Kidney epithelial cell (primary cell): ENCODE measurements at regions not wholly inside any gene's neighbourhood (a gene's known extent, or its start where the extent isn't known, plus 50 kb on each side); places are given as distances from the start of the nearest gene placed in this dataset.

ENCODE experiments used
- DNase-seq: peaks from one replicate; pipeline ENCODE4 v3.0.0-alpha.2; 2010; ENCODE audit warnings: low read depth
- H3K27me3 ChIP-seq: 2 replicates; pipeline ENCODE4 v1.6.0; 2011; ENCODE audit warnings: low read length; ENCODE audit not compliant: control insufficient read depth, insufficient read depth
- H3K36me3 ChIP-seq: 2 replicates; pipeline ENCODE4 v1.5.1; 2011; ENCODE audit warnings: low read length; ENCODE audit not compliant: control insufficient read depth, insufficient read depth
- H3K4me3 ChIP-seq: 2 replicates; pipeline ENCODE4 v1.5.1; 2011; ENCODE audit warnings: low read depth, mild to moderate bottlenecking, control low read depth, low read length
- TF ChIP-seq, protein P1 (sequence below): IDR thresholded peaks from 2 replicates; pipeline ENCODE4 v1.5.1; 2011; ENCODE audit warnings: mild to moderate bottlenecking, moderate library complexity, low read length, control low read depth, inconsistent platforms; ENCODE audit not compliant: insufficient read depth, poor library complexity, severe bottlenecking

DNA sequence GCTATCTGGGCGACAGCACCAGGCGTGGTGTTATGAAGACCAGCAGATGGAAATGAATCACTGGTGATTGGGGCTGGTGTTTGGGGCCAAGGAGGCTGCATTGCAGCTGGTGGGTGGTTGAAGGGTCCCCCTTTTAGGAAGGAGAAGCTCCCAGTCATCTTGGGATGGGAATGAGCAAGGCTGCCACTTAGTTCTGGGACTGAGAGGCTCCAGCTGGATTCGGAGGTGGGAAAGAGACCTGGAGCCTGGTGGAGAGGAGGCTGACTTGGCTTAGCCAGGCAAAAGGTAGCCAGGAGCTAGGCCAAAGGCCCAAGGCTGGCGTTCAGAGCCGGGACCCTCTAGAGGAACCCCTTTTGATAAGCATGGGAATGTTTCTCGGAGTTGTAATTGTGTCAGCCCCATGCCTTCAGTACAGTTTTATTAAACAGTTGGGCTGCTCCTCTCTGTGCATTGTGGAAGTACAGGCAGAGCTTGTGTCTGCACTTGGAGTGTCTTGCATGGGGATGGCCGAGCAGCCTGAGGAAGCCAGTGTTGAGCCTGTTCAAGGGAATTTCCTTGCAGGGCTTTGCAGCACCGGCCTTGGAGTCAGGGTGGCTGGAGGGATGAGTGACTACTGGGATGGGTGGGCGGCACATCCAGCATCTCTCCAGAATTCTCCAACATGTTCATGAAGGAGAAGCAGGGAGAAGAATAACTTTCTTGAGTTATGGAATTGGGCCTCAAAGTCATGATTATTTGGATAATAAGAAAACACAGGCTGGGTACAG lies 234.9 kb downstream of the BAMBI start:
- TF ChIP-seq, protein P1, sequence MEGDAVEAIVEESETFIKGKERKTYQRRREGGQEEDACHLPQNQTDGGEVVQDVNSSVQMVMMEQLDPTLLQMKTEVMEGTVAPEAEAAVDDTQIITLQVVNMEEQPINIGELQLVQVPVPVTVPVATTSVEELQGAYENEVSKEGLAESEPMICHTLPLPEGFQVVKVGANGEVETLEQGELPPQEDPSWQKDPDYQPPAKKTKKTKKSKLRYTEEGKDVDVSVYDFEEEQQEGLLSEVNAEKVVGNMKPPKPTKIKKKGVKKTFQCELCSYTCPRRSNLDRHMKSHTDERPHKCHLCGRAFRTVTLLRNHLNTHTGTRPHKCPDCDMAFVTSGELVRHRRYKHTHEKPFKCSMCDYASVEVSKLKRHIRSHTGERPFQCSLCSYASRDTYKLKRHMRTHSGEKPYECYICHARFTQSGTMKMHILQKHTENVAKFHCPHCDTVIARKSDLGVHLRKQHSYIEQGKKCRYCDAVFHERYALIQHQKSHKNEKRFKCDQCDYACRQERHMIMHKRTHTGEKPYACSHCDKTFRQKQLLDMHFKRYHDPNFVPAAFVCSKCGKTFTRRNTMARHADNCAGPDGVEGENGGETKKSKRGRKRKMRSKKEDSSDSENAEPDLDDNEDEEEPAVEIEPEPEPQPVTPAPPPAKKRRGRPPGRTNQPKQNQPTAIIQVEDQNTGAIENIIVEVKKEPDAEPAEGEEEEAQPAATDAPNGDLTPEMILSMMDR, result no peak
- no peak for DNase-seq
- no peaks in the 10 kb centered on the region for H3K27me3 ChIP-seq
- H3K36me3 ChIP-seq, result no peaks in the 10 kb centered on the region
- no peak overlapping the region for H3K4me3 ChIP-seq

DNA sequence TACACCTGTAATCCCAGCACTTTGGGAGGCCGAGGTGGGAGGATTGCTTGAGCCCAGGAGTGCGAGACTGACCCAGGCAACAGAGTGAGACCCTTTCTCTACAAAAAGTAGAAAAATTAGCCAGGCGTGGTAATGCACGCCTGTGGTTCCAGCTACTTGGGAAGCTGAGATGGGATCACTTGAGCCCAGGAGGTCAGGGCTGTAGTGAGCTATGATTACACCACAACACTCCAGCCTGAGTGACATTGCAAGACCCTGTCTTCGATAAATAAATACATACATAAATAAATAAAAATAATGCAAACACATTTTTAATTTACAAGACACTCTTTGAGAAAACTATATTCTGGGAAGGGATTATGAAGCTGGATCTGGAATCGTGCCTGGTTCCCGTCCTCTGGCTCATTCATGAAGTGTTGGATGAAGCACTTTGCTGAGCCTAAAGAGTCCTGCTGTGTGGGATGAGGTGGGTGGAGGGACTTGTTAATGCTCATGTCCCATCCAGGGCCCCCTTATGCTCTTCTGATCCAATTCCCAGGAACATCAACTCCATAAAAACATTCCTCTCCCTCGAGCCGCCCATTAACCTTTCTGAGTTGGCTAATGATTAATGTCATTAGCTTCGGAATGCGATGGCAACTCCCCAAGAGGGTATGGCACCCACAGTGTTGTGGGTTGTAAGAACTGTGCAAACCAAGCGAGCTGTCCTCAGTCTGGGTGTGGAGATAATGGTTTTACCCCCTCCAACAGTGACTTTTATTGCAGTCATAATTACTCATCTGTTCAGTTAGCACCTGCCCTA lies 236.3 kb downstream of the BAMBI start:
- Histone ChIP-seq H3K36me3 (no peaks in the 10 kb centered on the region), H3K4me3 (no peak overlapping the region), H3K27me3 (no peaks in the 10 kb centered on the region)
- DNase-seq, result peak; percentile 84
- TF ChIP-seq, protein P1, result no peak

DNA sequence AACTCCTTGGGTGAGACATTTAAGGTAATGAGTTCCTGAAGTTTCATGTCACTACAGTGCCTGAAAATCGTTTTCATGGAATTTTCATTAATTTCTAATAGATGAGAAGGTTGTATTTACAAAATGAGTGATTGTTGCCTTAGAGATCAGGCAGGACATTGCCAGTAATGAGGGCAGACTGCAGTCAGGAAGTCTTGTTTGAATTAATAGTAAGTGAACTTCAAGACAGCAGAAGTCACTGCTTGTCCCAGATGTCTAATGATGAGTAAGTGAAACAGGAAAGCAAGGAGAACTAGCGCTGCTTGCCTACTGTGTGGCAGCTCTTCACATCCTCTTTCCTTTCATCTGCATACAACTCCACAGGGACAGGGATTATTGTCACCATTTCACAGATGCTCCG lies 237.4 kb downstream of the BAMBI start:
- DNase-seq, result no peak
- TF ChIP-seq, protein P1, result no peak
- Histone ChIP-seq H3K27me3 (no peaks in the 10 kb centered on the region), H3K36me3 (no peaks in the 10 kb centered on the region), H3K4me3 (no peak overlapping the region)

DNA sequence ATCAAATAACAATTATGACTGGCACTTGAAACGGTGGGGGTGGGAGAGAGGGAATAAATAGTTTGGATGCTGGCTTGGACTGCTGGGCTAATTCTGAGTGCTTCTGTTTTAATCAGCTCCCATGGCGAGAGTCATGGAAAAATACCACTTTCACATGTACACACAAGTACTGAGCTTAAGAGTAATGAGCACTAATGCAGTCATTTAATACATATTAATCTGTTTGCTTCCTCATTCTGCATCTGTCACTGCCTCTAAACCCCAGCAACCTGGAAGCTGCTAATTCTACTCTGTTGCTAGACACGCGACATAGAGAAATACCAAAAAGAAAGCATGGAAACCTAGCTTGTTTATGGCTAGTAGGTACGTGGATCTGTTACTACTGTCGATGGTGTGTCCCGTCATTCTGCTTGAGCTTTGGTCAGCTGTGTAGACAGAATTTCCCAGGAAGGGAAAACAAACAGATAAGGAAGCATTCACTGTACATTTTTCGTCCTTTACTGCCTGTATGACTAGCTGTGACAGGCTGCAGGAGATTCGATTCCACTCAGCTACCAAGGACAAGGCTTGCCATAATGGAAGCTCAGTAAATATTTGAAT lies 238.8 kb downstream of the BAMBI start:
- no peak overlapping the region for H3K4me3 ChIP-seq
- no peaks in the 10 kb centered on the region for H3K27me3 ChIP-seq
- no peak for DNase-seq
- no peaks in the 10 kb centered on the region for H3K36me3 ChIP-seq
- TF ChIP-seq, protein P1, result no peak

DNA sequence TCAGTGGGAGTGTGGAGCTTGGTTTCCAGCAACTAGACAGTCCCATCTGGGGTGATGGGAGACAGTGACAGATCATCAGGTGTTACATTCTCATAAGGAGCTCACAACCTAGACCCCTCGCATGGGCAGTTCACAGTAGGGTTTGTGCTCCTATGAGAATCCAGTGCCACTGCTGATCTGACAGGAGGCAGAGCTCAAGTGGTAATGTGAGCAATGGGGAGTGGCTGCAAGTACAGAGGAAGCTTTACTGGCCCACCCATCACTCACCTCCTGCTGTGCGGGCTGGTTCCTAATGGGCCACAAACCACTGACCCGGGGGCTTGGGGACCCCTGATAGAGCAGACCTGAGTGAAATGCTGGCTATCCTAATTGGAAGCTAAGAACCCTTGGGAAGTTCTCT lies 242.8 kb downstream of the BAMBI start:
- H3K27me3 ChIP-seq, result no peaks in the 10 kb centered on the region
- TF ChIP-seq, protein P1, result no peak
- H3K4me3 ChIP-seq, result no peak overlapping the region
- DNase-seq, result no peak
- no peaks in the 10 kb centered on the region for H3K36me3 ChIP-seq
